Tibial nerve (tissue), 4 donors: ENCODE measurements at regions not wholly inside any gene's neighbourhood (a gene's known extent, or its start where the extent isn't known, plus 50 kb on each side); places are given as distances from the start of the nearest gene placed in this dataset.

ENCODE experiments used
- DNase-seq, 2 donors: peaks; one replicate each; pipeline ENCODE4 v3.0.0-alpha.2; 2019; ENCODE audit warnings: low spot score in 2 of 2
- H3K27ac ChIP-seq, 4 donors: fragments of 200-600 bp; sonication (generic) in 3 of 4; one replicate each; pipeline ENCODE4 v1.5.1; 2017 to 2019; ENCODE audit warnings: mild to moderate bottlenecking in 1 of 4
- H3K27me3 ChIP-seq, 2 donors: fragments of 200-600 bp; sonication (generic) in 1 of 2; one replicate each; pipeline versions ENCODE4 v1.5.1 to v1.6.0; 2017 to 2019
- H3K36me3 ChIP-seq, 3 donors: fragments of 200-600 bp; sonication (generic); one replicate each; pipeline ENCODE4 v1.5.1; 2018 to 2019
- H3K4me1 ChIP-seq, 4 donors: fragments of 200-600 bp; sonication (generic) in 3 of 4; one replicate each; pipeline ENCODE4 v1.5.1; 2017 to 2019
- H3K4me3 ChIP-seq, 4 donors: fragments of 200-600 bp; sonication (generic) in 3 of 4; one replicate each; pipeline ENCODE4 v1.5.1; 2017 to 2019; ENCODE audit warnings: mild to moderate bottlenecking in 1 of 4, moderate library complexity in 1 of 4
- H3K9me3 ChIP-seq, 4 donors: fragments of 200-600 bp; sonication (generic) in 3 of 4; one replicate each; pipeline ENCODE4 v1.5.1; 2017 to 2019
- EP300 ChIP-seq, 2 donors: sonication (generic); formaldehyde crosslinking; IDR thresholded peaks; one replicate each; pipeline ENCODE4 v1.6.1; 2017; ENCODE audit warnings: antibody characterized with exemption in 2 of 2, mild to moderate bottlenecking in 1 of 2
- POLR2A ChIP-seq, 2 donors: fragments of 450-650 bp; IDR thresholded peaks; one replicate each; pipeline ENCODE4 v1.6.1; 2017; ENCODE audit warnings: antibody characterized with exemption in 2 of 2, mild to moderate bottlenecking in 2 of 2, moderate library complexity in 2 of 2
- whole genome bisulfite sequencing, 2 donors: methylation state at CpG; one replicate each; pipeline ENCODE4 v1.1.5; 2018; 5-methylcytosine and 5-hydroxymethylcytosine counted together
- TF ChIP-seq, protein P1 (sequence below), 5 experiments: fragments of 200-600 bp in 3 of 5; fragments of 450-650 bp in 2 of 5; sonication (generic) in 3 of 5; IDR thresholded peaks; one replicate each; pipeline ENCODE4 v1.5.1; 2016 to 2019; ENCODE audit warnings: antibody characterized with exemption in 5 of 5, mild to moderate bottlenecking in 3 of 5, moderate library complexity in 2 of 5

DNA sequence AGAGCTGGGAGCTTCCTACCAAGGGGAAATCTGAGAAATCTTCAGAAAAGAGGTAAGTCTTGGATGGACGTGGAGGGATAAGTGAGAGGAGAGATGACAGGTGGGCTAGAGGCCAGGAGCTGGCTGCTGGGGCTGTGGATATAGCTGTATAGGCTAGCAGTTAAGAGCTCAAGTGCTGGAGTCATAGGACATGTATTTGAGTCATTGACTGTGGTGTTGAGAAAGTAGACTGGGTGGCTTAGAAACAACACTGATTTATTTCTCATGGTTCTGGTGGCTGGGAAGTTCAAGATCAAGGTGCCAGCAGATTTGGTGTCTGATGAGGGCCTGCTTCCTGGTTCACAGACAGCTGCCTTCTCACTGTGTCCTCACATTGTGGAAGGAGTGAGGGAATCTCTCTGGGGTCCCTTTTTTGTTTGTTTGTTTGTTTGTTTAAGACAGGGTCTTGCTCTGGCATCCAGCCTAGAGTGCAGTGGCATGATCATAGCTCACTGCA, 151.1 kb upstream of the FUT8 start:
- H3K9me3 ChIP-seq: peaks cover 0 to 21% (median 0%) of the 10 kb centered on the region in 4 donors
- TF ChIP-seq POLR2A (IDR thresholded peaks at IDR 0.05) (no peak), EP300 (IDR thresholded peaks at IDR 0.05) (no peak)
- TF ChIP-seq, protein P1, sequence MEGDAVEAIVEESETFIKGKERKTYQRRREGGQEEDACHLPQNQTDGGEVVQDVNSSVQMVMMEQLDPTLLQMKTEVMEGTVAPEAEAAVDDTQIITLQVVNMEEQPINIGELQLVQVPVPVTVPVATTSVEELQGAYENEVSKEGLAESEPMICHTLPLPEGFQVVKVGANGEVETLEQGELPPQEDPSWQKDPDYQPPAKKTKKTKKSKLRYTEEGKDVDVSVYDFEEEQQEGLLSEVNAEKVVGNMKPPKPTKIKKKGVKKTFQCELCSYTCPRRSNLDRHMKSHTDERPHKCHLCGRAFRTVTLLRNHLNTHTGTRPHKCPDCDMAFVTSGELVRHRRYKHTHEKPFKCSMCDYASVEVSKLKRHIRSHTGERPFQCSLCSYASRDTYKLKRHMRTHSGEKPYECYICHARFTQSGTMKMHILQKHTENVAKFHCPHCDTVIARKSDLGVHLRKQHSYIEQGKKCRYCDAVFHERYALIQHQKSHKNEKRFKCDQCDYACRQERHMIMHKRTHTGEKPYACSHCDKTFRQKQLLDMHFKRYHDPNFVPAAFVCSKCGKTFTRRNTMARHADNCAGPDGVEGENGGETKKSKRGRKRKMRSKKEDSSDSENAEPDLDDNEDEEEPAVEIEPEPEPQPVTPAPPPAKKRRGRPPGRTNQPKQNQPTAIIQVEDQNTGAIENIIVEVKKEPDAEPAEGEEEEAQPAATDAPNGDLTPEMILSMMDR (IDR thresholded peaks at IDR 0.05): no peak
- no peak overlapping the region for H3K27ac ChIP-seq
- no peak for DNase-seq
- H3K27me3 ChIP-seq: no peaks in the 10 kb centered on the region
- peaks cover 0 to 12% (median 0%) of the 10 kb centered on the region in 4 donors for H3K4me1 ChIP-seq
- no peaks in the 10 kb centered on the region for H3K36me3 ChIP-seq
- H3K4me3 ChIP-seq: no peak overlapping the region
- whole genome bisulfite sequencing, 2 donors: 92 to 93% methylated on average over 1 of the region's 1 CpG

DNA sequence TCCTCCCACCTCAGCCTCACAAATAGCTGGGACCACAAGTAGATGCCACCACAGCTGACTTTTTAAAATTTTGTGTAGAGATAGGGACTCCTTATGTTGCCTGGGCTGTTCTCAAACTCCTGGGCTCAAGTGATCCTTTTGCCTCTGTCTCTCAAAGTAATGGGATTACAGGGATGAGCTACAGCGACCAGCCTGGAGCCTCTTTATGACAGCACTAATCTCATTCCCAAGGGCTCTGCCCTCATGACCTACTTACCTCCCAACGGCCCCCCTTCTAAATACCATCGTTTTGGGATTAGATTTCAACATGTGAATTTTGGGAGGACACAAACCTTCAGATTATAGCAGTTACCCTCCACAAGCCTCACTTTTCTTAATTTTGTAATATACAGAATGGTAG, 150.6 kb upstream of the FUT8 start:
- 40 to 46% methylated on average over 3 of the region's 3 CpGs for WGBS, 2 donors
- Histone ChIP-seq H3K9me3 (peaks cover 0 to 21% (median 0%) of the 10 kb centered on the region in 4 donors), H3K36me3 (no peaks in the 10 kb centered on the region), H3K27me3 (no peaks in the 10 kb centered on the region), H3K27ac (no peak overlapping the region), H3K4me1 (peaks cover 0 to 12% (median 0%) of the 10 kb centered on the region in 4 donors), H3K4me3 (no peak overlapping the region)
- TF ChIP-seq, protein P1 (IDR thresholded peaks at IDR 0.05): no peak
- TF ChIP-seq EP300 (IDR thresholded peaks at IDR 0.05) (no peak), POLR2A (IDR thresholded peaks at IDR 0.05) (no peak)
- no peak for DNase-seq

DNA sequence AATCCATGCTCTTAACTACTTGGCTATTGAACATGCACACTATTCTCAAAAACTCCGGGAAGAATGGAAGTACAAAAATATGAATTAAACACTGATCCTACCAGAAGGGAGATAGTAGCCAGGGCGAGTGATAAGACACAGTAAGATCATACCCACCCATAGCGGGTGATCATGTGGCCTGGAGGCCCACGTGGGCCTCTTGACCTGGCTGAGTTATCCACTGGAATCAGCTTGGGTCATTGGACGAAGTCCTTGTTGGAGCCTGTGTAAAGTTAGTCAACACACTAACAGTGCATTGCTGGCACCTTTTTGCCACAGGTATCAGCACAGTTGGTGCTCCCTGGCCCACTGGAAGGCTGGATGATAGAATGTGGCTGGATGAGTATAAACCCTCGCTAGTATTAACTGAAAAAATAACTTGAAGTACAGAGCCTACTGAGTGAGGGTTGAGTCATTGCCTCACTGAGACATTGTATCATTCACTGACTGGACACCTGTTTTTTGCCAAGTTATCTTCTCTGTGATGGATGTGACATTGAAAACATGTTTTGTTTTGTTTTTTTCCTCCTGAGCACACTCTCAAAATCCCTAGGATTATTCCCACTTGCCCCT, 149.2 kb upstream of the FUT8 start:
- Histone ChIP-seq H3K36me3 (no peaks in the 10 kb centered on the region), H3K4me3 (no peak overlapping the region), H3K4me1 (peaks cover 0 to under 1% (median 0%) of the 10 kb centered on the region in 4 donors), H3K9me3 (peaks cover 0 to 21% (median 0%) of the 10 kb centered on the region in 4 donors), H3K27me3 (no peaks in the 10 kb centered on the region), H3K27ac (no peak overlapping the region)
- no peak for DNase-seq
- TF ChIP-seq EP300 (IDR thresholded peaks at IDR 0.05): no peak
- TF ChIP-seq POLR2A (IDR thresholded peaks at IDR 0.05): no peak
- TF ChIP-seq, protein P1 (IDR thresholded peaks at IDR 0.05): no peak
- WGBS, 2 donors: 87 to 90% methylated on average over 6 of the region's 6 CpGs

DNA sequence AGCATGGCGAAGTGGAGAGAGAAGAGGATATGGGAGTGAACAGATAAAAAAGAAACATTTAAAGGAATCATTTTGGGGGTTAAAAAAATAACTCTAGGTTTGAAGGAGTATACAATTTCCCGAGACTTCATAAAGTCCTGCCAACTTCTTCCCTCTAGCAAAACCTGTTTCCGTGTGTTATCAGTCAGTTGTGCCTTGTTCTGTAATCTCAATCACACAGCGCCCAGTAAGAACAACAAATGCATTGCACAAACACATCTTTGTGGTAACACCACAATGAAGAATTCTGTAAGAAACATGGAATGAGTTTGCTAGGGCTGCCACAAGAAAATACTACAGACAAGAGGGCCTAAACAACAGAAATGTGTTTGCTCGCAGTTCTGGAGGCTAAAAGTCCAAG, 144.7 kb upstream of the FUT8 start:
- Histone ChIP-seq H3K27me3 (no peaks in the 10 kb centered on the region), H3K9me3 (no peaks in the 10 kb centered on the region), H3K27ac (peak overlapping the region in 1 of 4 donors; percentile 37), H3K4me1 (no peaks in the 10 kb centered on the region), H3K36me3 (no peaks in the 10 kb centered on the region), H3K4me3 (no peak overlapping the region)
- TF ChIP-seq POLR2A (IDR thresholded peaks at IDR 0.05): no peak
- TF ChIP-seq, protein P1 (IDR thresholded peaks at IDR 0.05): no peak
- no peak for TF ChIP-seq EP300 (IDR thresholded peaks at IDR 0.05)
- no peak for DNase-seq
- WGBS, 2 donors: 61 to 67% methylated on average over 5 of the region's 5 CpGs

DNA sequence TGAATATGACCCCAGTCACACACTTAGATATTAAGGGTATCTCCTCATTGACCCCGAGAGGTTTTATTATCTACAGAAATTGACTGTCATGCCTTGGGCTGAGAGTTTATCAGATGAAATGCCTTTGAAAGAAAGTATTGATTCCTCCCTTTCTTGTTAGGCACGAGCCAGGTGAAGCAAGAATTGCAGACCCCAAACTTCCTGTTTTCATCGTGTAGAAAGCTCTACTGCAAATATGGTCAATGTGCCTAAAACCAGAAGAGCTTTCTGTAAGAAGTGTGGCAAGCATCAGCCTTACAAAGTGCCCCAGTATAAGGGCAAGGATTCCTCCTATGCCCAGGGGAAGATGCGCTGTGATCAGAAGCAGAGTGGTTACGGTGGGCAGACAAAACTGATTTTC, 143.9 kb upstream of the FUT8 start:
- no peak for TF ChIP-seq EP300 (IDR thresholded peaks at IDR 0.05)
- no peak for TF ChIP-seq POLR2A (IDR thresholded peaks at IDR 0.05)
- TF ChIP-seq, protein P1 (IDR thresholded peaks at IDR 0.05): no peak
- H3K36me3 ChIP-seq: no peaks in the 10 kb centered on the region
- no peak overlapping the region for H3K4me3 ChIP-seq
- WGBS, 2 donors: 87 to 90% methylated on average over 5 of the region's 5 CpGs
- no peak for DNase-seq
- no peaks in the 10 kb centered on the region for H3K9me3 ChIP-seq
- no peaks in the 10 kb centered on the region for H3K4me1 ChIP-seq
- no peaks in the 10 kb centered on the region for H3K27me3 ChIP-seq
- peak overlapping the region in 1 of 4 donors; percentile 37 for H3K27ac ChIP-seq
